GM12891 (cell line): ENCODE measurements at regions not wholly inside any gene's neighbourhood (a gene's known extent, or its start where the extent isn't known, plus 50 kb on each side); places are given as distances from the start of the nearest gene placed in this dataset.

Experiments
- PAX5 ChIP-seq: IDR thresholded peaks from 2 replicates; pipeline ENCODE4 v1.6.1; 2011; ENCODE audit warnings: low read length, moderate library complexity, mild to moderate bottlenecking; ENCODE audit not compliant: insufficient read depth, severe bottlenecking
- POLR2A ChIP-seq: IDR thresholded peaks from 2 replicates; pipeline ENCODE4 v1.6.1; 2011; ENCODE audit warnings: low read depth, low read length, control low read depth
- POLR2AphosphoS5 ChIP-seq: IDR thresholded peaks from 2 replicates; pipeline ENCODE4 v1.6.1; 2011; ENCODE audit warnings: low read depth, low read length, control low read depth
- POU2F2 ChIP-seq: IDR thresholded peaks from 2 replicates; pipeline ENCODE4 v1.6.1; 2011; ENCODE audit warnings: low read depth, mild to moderate bottlenecking, control low read depth, low read length, moderate library complexity
- SPI1 ChIP-seq: IDR thresholded peaks from 2 replicates; pipeline ENCODE4 v1.6.1; 2011; ENCODE audit warnings: low read depth, low read length, control low read depth
- TAF1 ChIP-seq: IDR thresholded peaks from 2 replicates; pipeline ENCODE4 v1.6.1; 2011; ENCODE audit warnings: low read depth, low read length, control low read depth

DNA sequence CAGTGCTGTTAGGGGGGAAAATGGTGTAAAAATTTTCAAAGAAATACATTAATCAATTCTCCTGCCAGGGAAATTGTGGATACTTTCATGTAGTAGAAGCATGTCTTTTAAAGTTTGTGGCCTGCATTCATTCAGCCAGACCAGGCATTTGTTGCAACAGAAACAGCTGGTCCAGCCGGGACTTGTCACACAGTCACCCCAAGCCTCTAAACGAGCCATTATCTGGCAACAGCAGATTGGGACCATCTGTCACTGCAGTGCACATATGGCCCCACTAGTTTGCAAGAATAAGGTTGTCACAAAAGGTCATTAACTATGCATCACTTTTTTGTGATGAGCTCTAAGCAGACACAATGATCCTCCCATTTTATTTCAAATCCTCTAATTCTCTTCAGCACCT is 193.9 kb downstream of the PHLDA1 start:
- TF ChIP-seq POU2F2: no peak
- no peak for TF ChIP-seq POLR2A
- no peak for TF ChIP-seq TAF1
- no peak for TF ChIP-seq POLR2AphosphoS5
- TF ChIP-seq PAX5: no peak
- no peak for TF ChIP-seq SPI1
